SU-DHL-6 (cell line): ENCODE measurements at regions not wholly inside any gene's neighbourhood (a gene's known extent, or its start where the extent isn't known, plus 50 kb on each side); places are given as distances from the start of the nearest gene placed in this dataset.

ENCODE experiments used
- CTCF ChIP-seq: fragments of 200-600 bp; sonication (generic); IDR thresholded peaks from one replicate; pipeline ENCODE4 v1.5.1; 2017; ENCODE audit warnings: antibody characterized with exemption, mild to moderate bottlenecking, low read length, moderate library complexity; ENCODE audit not compliant: insufficient read depth, poor library complexity, severe bottlenecking
- EZH2phosphoT487 ChIP-seq: fragments of 200-600 bp; sonication (generic), shearing (Covaris generic); conservative IDR thresholded peaks from 2 replicates; pipeline ENCODE4 v1.6.1; 2018; ENCODE audit warnings: mild to moderate bottlenecking, antibody characterized with exemption, low read length, moderate library complexity, mixed read lengths

GRCh38 chr6:155778336-155778735 lies 322.7 kb upstream of the NOX3 start:
- TF ChIP-seq CTCF (no peak), EZH2phosphoT487 (no peak)
